GM12872 (cell line): ENCODE measurements at regions not wholly inside any gene's neighbourhood (a gene's known extent, or its start where the extent isn't known, plus 50 kb on each side); places are given as distances from the start of the nearest gene placed in this dataset.

Source experiments
- TF ChIP-seq, protein P1 (sequence below): IDR thresholded peaks from 3 replicates; pipeline ENCODE4 v1.5.1; 2011; ENCODE audit warnings: low read depth, mild to moderate bottlenecking, low read length, moderate library complexity; ENCODE audit not compliant: insufficient read depth

DNA sequence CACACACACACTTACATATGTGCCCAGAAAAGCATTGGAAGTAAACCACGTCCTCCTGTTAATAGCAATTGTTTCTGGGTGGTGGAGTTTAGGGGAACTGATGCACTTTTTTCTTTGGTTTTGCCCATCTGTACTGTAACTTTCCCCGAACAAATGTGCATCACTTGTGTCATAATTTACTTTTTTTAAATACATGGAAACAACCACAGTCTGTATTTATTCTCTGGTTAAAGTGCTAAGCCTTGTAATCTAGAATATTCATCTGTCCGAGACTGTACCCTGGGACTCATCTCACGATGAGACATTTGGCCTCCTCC, 61.5 kb upstream of the CD93 start:
- TF ChIP-seq, protein P1, sequence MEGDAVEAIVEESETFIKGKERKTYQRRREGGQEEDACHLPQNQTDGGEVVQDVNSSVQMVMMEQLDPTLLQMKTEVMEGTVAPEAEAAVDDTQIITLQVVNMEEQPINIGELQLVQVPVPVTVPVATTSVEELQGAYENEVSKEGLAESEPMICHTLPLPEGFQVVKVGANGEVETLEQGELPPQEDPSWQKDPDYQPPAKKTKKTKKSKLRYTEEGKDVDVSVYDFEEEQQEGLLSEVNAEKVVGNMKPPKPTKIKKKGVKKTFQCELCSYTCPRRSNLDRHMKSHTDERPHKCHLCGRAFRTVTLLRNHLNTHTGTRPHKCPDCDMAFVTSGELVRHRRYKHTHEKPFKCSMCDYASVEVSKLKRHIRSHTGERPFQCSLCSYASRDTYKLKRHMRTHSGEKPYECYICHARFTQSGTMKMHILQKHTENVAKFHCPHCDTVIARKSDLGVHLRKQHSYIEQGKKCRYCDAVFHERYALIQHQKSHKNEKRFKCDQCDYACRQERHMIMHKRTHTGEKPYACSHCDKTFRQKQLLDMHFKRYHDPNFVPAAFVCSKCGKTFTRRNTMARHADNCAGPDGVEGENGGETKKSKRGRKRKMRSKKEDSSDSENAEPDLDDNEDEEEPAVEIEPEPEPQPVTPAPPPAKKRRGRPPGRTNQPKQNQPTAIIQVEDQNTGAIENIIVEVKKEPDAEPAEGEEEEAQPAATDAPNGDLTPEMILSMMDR: no peak

DNA sequence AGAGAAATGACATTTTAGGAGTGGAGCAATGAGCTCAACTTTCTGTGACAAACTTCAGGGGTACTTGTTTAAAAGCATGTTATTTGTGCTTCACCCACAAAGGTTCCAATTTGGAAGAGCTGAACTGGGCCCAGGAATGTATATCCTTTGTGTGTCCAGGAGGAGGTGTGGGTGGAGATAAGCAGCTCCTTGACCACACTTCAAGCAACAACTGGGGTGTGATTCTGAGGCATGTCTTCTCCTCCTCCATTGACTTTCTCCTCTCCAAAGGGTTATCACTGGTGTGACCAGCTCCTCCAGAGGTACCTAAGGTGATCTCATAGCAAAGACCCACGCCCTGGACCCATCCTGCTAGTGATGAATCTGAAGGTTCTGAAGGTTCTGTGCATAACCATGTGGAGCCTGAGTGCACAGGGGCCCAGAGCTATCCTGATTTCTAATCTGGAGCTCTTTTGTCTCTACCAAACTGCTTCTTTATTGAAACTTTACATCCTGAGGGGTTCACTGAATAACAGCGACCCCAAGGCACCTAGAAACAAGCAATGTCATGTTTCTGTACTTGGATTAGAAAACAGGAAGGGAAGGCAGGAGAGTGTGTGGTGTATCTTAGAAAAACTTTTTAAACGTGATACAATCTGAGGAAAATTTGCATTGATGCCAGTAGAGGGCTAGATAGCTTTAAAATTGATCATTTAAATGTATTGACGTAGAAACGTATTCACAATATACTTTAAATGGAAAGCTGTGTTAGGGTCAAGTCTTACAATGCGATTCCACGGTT, 60.9 kb upstream of the CD93 start:
- TF ChIP-seq, protein P1: no peak

DNA sequence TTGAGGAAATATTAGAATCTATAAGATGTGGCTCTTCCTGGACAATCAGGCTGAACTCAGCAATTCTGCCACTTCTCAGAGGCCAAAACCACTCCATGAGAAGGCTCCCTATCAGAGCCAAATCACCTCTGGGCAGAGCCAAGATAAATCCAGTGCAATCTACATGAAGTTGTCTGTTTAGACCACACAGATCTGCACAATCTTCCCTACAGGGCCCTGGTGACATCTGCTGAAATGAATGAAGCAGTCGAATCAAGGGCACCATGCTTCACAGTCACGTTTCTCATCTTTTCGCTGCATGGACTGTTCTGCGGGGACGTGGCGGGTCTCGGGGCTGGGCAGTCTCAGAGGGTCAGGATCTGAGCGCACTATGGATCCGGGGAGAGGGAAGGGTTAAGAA, 60.1 kb upstream of the CD93 start:
- TF ChIP-seq, protein P1: no peak

DNA sequence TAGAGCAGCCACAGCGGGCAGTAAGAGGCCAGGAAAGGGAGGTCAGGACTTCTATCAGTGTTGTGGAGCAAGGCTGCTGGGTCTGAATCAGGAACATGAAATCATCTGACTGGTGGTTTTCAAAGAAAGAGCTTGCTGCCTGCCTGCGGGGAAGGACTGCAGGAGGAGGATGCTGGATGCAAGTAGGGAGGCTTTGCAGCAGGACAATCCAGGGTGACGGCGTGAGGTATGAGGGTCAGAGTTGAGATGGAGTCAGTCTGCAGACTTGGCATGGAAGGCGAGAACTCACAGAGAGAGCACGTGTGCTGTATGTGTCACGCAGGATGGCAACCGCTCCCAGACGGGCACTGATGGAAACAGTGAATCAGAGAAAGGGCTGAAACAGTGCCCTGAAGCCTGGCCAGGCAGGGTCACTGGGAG, 59.2 kb upstream of the CD93 start:
- TF ChIP-seq, protein P1: no peak

DNA sequence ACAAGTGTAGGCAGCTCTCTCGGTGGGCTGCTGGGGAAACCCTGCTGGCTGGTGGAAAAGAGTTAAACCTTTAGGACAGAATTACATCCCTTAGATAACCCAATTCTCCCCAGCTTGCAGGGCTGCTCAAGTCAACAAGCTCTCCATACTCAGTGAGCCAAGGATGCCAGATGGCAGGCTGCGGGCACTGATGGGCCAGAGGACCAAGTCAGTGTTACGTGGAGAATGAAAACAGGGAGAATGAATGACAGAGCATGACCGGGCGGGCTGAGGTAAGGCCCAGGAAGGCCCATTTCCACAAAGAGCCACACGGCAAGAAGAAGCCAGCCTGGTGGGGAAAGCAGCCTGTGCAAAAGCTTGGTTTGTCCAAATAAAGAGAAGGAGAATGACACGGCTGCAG, 58.7 kb upstream of the CD93 start:
- TF ChIP-seq, protein P1: no peak

DNA sequence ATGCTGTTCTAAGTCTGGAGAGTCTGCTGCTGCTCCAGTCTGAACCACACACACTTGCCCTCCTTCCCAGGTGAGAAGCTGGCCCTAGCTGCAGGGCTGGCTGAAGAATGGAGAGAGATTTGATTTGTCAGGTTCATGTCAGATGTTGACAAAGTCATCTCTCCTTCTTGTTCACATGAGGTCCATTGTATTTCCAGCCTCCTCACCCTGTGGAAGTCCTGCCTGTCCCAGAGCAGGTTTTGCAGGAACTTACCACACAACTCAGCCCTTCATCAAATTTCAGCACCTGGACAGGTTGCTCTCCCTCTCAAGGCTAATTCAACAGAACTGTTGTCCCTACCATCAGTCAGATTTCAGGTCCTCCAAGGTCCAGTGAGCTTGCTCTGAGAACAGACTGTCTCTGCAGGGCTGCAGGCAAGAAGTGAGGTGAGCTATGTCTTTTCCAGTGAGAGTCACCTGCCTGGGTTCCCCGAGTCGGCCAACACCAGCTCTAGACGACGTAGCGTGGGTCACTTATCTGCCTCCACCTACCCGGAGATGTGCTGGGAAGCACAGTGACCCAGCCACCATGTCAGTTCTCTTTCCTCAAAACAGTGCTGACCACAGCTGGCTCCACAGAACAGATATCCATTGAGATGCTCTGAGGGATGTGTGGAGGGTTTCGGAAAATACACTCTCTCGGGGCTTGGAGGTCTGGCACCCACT, 58.0 kb upstream of the CD93 start:
- TF ChIP-seq, protein P1: no peak

DNA sequence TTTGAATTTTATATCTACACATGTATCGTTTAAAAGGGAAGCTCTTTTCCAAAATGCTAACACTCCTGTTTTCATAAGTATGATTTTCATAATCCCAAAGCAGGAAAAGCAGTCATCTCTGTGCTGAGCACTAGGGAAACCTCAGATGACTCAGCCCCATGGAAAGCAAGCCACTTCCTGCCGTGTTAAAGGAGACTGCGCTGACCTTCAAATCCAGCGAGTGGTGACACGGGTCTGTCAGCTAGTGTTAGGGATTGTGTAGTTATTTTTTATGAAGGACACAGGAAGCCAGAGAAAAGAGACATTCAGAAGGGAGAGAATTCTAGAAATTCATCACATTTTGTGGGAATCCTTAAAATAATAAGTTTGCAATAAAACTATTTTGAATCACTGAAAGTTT, 57.0 kb upstream of the CD93 start:
- TF ChIP-seq, protein P1: no peak
